ENCODE measurements at regions not wholly inside any gene's neighbourhood (a gene's known extent, or its start where the extent isn't known, plus 50 kb on each side); places are given as distances from the start of the nearest gene placed in this dataset.
"Not testable (repeated sequence)": the region's sequence is repeated elsewhere in the genome, so short reads cannot be mapped to it uniquely, and the experiment has no call there.

- DNase-seq, result no peak
These were observed 128.4 kb upstream of the MEIS1 start for GRCh38 chr2:66306483-66306882.

GRCh38 chr2:66305718-66306117 is 129.2 kb upstream of the MEIS1 start:
- DNase-seq, result no peak

- DNase-seq, result no peak
These were observed 131.5 kb upstream of the MEIS1 start for GRCh38 chr2:66303471-66303870.

- no peak for DNase-seq
These were observed 133.2 kb upstream of the MEIS1 start for GRCh38 chr2:66301767-66302140.

GRCh38 chr2:66301022-66301766 is 133.7 kb upstream of the MEIS1 start:
- no peak for DNase-seq

GRCh38 chr2:66283787-66284186 is 151.1 kb upstream of the MEIS1 start:
- DNase-seq, result no peak

GRCh38 chr2:66281980-66282379 is 152.9 kb upstream of the MEIS1 start:
- DNase-seq, result no peak

GRCh38 chr2:66279024-66279423 is 155.9 kb upstream of the MEIS1 start:
- DNase-seq, result no peak

GRCh38 chr2:66275984-66276383 is 158.9 kb upstream of the MEIS1 start:
- no peak for DNase-seq

- no peak for DNase-seq
These were observed 160.9 kb upstream of the MEIS1 start for GRCh38 chr2:66273933-66274490.

GRCh38 chr2:66272751-66273150 is 162.2 kb upstream of the MEIS1 start:
- DNase-seq, result no peak

- no peak for DNase-seq
These were observed 163.1 kb upstream of the MEIS1 start for GRCh38 chr2:66271777-66272176.

- no peak for DNase-seq
These were observed 164.7 kb upstream of the MEIS1 start for GRCh38 chr2:66270247-66270646.

- no peak for DNase-seq
These were observed 165.8 kb upstream of the MEIS1 start for GRCh38 chr2:66269166-66269565.

- no peak for DNase-seq
These were observed 166.2 kb upstream of the MEIS1 start for GRCh38 chr2:66268756-66269155.

GRCh38 chr2:66264354-66264753 is 170.6 kb upstream of the MEIS1 start:
- DNase-seq, result no peak

- DNase-seq, result no peak
These were observed 179.1 kb upstream of the MEIS1 start for GRCh38 chr2:66255867-66256266.

GRCh38 chr2:66255136-66255535 is 179.8 kb upstream of the MEIS1 start:
- no peak for DNase-seq

- DNase-seq, result no peak
These were observed 181.9 kb upstream of the MEIS1 start for GRCh38 chr2:66253066-66253465.

GRCh38 chr2:66252109-66252508 is 182.8 kb upstream of the MEIS1 start:
- DNase-seq, result no peak

- no peak for DNase-seq
These were observed 183.4 kb upstream of the MEIS1 start for GRCh38 chr2:66251573-66251972.

- DNase-seq, result not testable (repeated sequence)
These were observed 185.8 kb upstream of the MEIS1 start for GRCh38 chr2:66249089-66249488.

GRCh38 chr2:66243809-66244208 is 191.1 kb upstream of the MEIS1 start:
- not testable (repeated sequence) for DNase-seq

- not testable (repeated sequence) for DNase-seq
These were observed 192.0 kb upstream of the MEIS1 start for GRCh38 chr2:66242888-66243287.
